ENCODE measurements at regions not wholly inside any gene's neighbourhood (a gene's known extent, or its start where the extent isn't known, plus 50 kb on each side); places are given as distances from the start of the nearest gene placed in this dataset.

DNA sequence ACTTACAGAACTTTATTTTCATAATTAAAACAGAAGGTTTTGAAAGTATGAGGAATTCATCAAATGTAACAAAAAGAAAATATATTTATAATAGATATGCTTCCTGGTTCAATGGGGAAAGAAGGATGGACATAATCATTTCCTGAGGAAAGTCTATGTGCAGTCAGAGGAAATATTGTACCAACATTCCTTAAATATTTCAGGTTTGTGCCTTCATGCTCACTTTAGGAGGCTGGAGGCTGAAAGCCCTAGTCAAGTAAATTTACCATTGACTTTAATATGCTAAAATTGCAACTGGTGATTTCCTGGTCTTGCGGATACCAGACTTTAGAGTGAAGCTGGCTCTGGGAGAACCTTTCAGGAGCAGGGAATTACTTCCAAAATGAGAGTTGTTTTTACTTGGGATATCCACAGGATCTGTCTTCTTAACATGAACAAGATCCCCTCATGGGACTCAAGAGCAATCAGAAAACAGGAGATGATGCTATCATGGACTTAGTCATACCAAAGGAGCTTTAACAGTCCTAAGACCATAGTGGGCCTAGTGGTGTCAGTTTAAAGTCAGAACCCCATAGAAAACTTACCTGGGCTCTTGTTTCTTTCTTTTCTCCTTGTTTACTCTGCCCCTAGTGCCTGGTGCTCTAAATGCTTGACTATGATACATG is 762.8 kb upstream of the GRAMD2B start:
- H3K4me1 ChIP-seq (ENCODE audit: insufficient read depth, low read length) = no peaks in the 10 kb centered on the region
- ChIA-PET POLR2A (no interaction called here), CTCF (ENCODE audit: low intra/inter-chr PET ratio, low total read pairs) (no interaction called here)
- ATAC-seq (no peak), FAIRE-seq (no peak), DNase-seq (ENCODE audit: low spot score) (no peak)
- H3K4me3 ChIP-seq (replicated peaks in 1 of 3; ENCODE audit: insufficient read depth in 1 of 3, low read depth in 2 of 3, low read length in 3 of 3) = no peak overlapping the region
- WGBS (ENCODE audit: low lambda C conversion rate) = 100% methylated on average over 1 of the region's 1 CpG
- no peak overlapping the region for H2AFZ ChIP-seq (ENCODE audit: low read length)
- in situ Hi-C loops (cut with HindIII; ENCODE audit: extremely low pct_ligation_motif_present, low pct_unique_long_range_greater_than_20kb) (no loop called here), intact Hi-C loops (cut with micrococcal nuclease; ENCODE audit: unreplicated experiment) (no loop called here)
- no peaks in the 10 kb centered on the region for H3K79me2 ChIP-seq (ENCODE audit: insufficient read depth, low read length)
- H3K27ac ChIP-seq (ENCODE audit: extremely low read length, insufficient read depth, low read length) = no peak overlapping the region
- no TSS peak for BruUV-seq (replicated peaks)
- H3K9ac ChIP-seq (ENCODE audit: insufficient read depth, low read depth, low read length) = no peak overlapping the region
- no peak for TF ChIP-seq ZNF451 (CRISPR knock-in tag; IDR thresholded peaks at IDR 0.05)
- no peak for TF ChIP-seq REL (CRISPR knock-in tag; conservative IDR thresholded peaks at IDR 0.05)
- no peak for TF ChIP-seq ZSCAN25 (CRISPR knock-in tag; IDR thresholded peaks at IDR 0.05)
- no peak for TF ChIP-seq ZNF10 (CRISPR knock-in tag; IDR thresholded peaks at IDR 0.05; ENCODE audit: borderline replicate concordance, low read depth)
- TF ChIP-seq HOXA7 (CRISPR knock-in tag; IDR thresholded peaks at IDR 0.05) = no peak
- no peak for TF ChIP-seq HDAC6 (IDR thresholded peaks at IDR 0.05; ENCODE audit: low read depth, low read length)
- TF ChIP-seq U2AF1 (optimal IDR thresholded peaks at IDR 0.05; ENCODE audit: low read depth, low read length) = no peak
- TF ChIP-seq ZBTB38 (CRISPR knock-in tag; IDR thresholded peaks at IDR 0.05) = no peak
- TF ChIP-seq ZNF746 (CRISPR knock-in tag; IDR thresholded peaks at IDR 0.05) = no peak
- H4K20me1 ChIP-seq (ENCODE audit: insufficient read depth, low read length) = no peaks in the 10 kb centered on the region
- H3K4me2 ChIP-seq (ENCODE audit: low read depth, low read length) = no peak overlapping the region
- peaks cover 50% of the 10 kb centered on the region for H3K9me3 ChIP-seq (ENCODE audit: low read length)
- no peaks in the 10 kb centered on the region for H3K36me3 ChIP-seq (replicated peaks in 1 of 2; ENCODE audit: control insufficient read depth in 1 of 2, insufficient read depth in 2 of 2, low read length in 2 of 2)
- no peaks in the 10 kb centered on the region for H3K27me3 ChIP-seq (ENCODE audit: control insufficient read depth in 1 of 2, insufficient read depth in 2 of 2, low read length in 2 of 2)

DNA sequence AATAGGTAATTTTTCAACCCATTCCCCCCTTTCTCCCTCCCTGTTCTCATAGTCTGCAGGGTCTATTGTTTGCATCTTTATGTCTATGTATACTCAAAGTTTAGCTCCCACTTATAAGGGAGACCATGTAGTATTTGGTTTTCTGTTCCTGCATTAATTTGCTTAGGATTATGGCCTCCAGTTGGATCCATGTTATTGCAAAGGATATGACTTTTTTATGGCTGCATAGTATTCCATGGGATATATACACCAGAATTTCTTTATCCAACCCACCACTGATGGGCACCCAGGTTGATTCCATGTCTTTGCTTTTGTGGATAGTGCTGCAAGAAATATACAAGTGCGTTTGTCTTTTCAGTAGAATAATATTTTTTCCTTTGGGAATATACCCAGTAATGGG is 761.6 kb upstream of the GRAMD2B start:
- FAIRE-seq = no peak
- CTCF ChIA-PET (ENCODE audit: low intra/inter-chr PET ratio, low total read pairs) = no interaction called here
- no peaks in the 10 kb centered on the region for H3K79me2 ChIP-seq (ENCODE audit: insufficient read depth, low read length)
- BruUV-seq (replicated peaks) = no TSS peak
- no peak overlapping the region for H3K9ac ChIP-seq (ENCODE audit: insufficient read depth, low read depth, low read length)
- WGBS (ENCODE audit: low lambda C conversion rate) = 0% methylated on average over 1 of the region's 1 CpG
- no peak overlapping the region for H2AFZ ChIP-seq (ENCODE audit: low read length)
- no peaks in the 10 kb centered on the region for H3K27me3 ChIP-seq (ENCODE audit: control insufficient read depth in 1 of 2, insufficient read depth in 2 of 2, low read length in 2 of 2)
- no peaks in the 10 kb centered on the region for H3K4me1 ChIP-seq (ENCODE audit: insufficient read depth, low read length)
- no peak for DNase-seq (ENCODE audit: low spot score)
- in situ Hi-C loops (cut with HindIII; ENCODE audit: extremely low pct_ligation_motif_present, low pct_unique_long_range_greater_than_20kb) (no loop called here), intact Hi-C loops (cut with micrococcal nuclease; ENCODE audit: unreplicated experiment) (no loop called here)
- no peak overlapping the region for H3K4me2 ChIP-seq (ENCODE audit: low read depth, low read length)
- H3K9me3 ChIP-seq (ENCODE audit: low read length) = peaks cover 53% of the 10 kb centered on the region
- ATAC-seq = no peak
- H4K20me1 ChIP-seq (ENCODE audit: insufficient read depth, low read length) = no peaks in the 10 kb centered on the region
- POLR2A ChIA-PET = no interaction called here
- no peak overlapping the region for H3K27ac ChIP-seq (ENCODE audit: extremely low read length, insufficient read depth, low read length)
- no peaks in the 10 kb centered on the region for H3K36me3 ChIP-seq (replicated peaks in 1 of 2; ENCODE audit: control insufficient read depth in 1 of 2, insufficient read depth in 2 of 2, low read length in 2 of 2)
- H3K4me3 ChIP-seq (replicated peaks in 1 of 3; ENCODE audit: insufficient read depth in 1 of 3, low read depth in 2 of 3, low read length in 3 of 3) = no peak overlapping the region
- no peak for TF ChIP-seq MAFG (CRISPR knock-in tag; IDR thresholded peaks at IDR 0.05)
- TF ChIP-seq KDM6A (CRISPR knock-in tag; IDR thresholded peaks at IDR 0.05; ENCODE audit: low read depth) = no peak
- TF ChIP-seq KDM5A (IDR thresholded peaks at IDR 0.05; ENCODE audit: borderline replicate concordance, low read length) = no peak
- no peak for TF ChIP-seq KLF11 (CRISPR knock-in tag; IDR thresholded peaks at IDR 0.05)
- TF ChIP-seq NFIB (CRISPR knock-in tag; IDR thresholded peaks at IDR 0.05; ENCODE audit: borderline replicate concordance) = no peak
- TF ChIP-seq USF2 (IDR thresholded peaks at IDR 0.05; ENCODE audit: low read depth, low read length) = no peak
- TF ChIP-seq USF2 (CRISPR knock-in tag; IDR thresholded peaks at IDR 0.05; ENCODE audit: borderline replicate concordance) = no peak
- TF ChIP-seq CHD4 (IDR thresholded peaks at IDR 0.05; ENCODE audit: borderline replicate concordance, low read length) = no peak
- no peak for TF ChIP-seq ZNF382 (CRISPR knock-in tag; IDR thresholded peaks at IDR 0.05; ENCODE audit: borderline replicate concordance)
- no peak for TF ChIP-seq ZNF879 (CRISPR knock-in tag; IDR thresholded peaks at IDR 0.05)
- TF ChIP-seq ZNF790 (CRISPR knock-in tag; IDR thresholded peaks at IDR 0.05; ENCODE audit: borderline replicate concordance) = no peak
- no peak for TF ChIP-seq ZNF510 (CRISPR knock-in tag; IDR thresholded peaks at IDR 0.05; ENCODE audit: low read depth)

Measured in HepG2 (cell line).